ENCODE measurements at regions not wholly inside any gene's neighbourhood (a gene's known extent, or its start where the extent isn't known, plus 50 kb on each side); places are given as distances from the start of the nearest gene placed in this dataset.

GRCh38 chr12:88947486-88948043, 367.3 kb upstream of the KITLG start:
- no peak for TF ChIP-seq CREB1 (IDR thresholded peaks at IDR 0.05; ENCODE audit: low read depth)
- no peak for TF ChIP-seq TAF1 (IDR thresholded peaks at IDR 0.05; ENCODE audit: low read depth)
- TF ChIP-seq, protein P1, sequence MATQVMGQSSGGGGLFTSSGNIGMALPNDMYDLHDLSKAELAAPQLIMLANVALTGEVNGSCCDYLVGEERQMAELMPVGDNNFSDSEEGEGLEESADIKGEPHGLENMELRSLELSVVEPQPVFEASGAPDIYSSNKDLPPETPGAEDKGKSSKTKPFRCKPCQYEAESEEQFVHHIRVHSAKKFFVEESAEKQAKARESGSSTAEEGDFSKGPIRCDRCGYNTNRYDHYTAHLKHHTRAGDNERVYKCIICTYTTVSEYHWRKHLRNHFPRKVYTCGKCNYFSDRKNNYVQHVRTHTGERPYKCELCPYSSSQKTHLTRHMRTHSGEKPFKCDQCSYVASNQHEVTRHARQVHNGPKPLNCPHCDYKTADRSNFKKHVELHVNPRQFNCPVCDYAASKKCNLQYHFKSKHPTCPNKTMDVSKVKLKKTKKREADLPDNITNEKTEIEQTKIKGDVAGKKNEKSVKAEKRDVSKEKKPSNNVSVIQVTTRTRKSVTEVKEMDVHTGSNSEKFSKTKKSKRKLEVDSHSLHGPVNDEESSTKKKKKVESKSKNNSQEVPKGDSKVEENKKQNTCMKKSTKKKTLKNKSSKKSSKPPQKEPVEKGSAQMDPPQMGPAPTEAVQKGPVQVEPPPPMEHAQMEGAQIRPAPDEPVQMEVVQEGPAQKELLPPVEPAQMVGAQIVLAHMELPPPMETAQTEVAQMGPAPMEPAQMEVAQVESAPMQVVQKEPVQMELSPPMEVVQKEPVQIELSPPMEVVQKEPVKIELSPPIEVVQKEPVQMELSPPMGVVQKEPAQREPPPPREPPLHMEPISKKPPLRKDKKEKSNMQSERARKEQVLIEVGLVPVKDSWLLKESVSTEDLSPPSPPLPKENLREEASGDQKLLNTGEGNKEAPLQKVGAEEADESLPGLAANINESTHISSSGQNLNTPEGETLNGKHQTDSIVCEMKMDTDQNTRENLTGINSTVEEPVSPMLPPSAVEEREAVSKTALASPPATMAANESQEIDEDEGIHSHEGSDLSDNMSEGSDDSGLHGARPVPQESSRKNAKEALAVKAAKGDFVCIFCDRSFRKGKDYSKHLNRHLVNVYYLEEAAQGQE (IDR thresholded peaks at IDR 0.05; ENCODE audit: low read depth): no peak
- TF ChIP-seq, protein P2, sequence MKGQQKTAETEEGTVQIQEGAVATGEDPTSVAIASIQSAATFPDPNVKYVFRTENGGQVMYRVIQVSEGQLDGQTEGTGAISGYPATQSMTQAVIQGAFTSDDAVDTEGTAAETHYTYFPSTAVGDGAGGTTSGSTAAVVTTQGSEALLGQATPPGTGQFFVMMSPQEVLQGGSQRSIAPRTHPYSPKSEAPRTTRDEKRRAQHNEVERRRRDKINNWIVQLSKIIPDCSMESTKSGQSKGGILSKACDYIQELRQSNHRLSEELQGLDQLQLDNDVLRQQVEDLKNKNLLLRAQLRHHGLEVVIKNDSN (IDR thresholded peaks at IDR 0.05): no peak
- TF ChIP-seq, protein P3, sequence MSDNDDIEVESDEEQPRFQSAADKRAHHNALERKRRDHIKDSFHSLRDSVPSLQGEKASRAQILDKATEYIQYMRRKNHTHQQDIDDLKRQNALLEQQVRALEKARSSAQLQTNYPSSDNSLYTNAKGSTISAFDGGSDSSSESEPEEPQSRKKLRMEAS (IDR thresholded peaks at IDR 0.05): no peak
